BE2C (cell line): ENCODE measurements at regions not wholly inside any gene's neighbourhood (a gene's known extent, or its start where the extent isn't known, plus 50 kb on each side); places are given as distances from the start of the nearest gene placed in this dataset.

Experiments
- DNase-seq: peaks from one replicate; pipeline ENCODE4 v3.0.0-alpha.2; 2020
- H3K27me3 ChIP-seq: fragments of 250-450 bp; sonication (Bioruptor Pico); 2 replicates; pipeline ENCODE4 v1.5.1; 2020; ENCODE audit warnings: mild to moderate bottlenecking
- H3K36me3 ChIP-seq: fragments of 250-450 bp; sonication (Bioruptor Pico); 2 replicates; pipeline ENCODE4 v1.5.1; 2020; ENCODE audit warnings: mild to moderate bottlenecking
- H3K4me1 ChIP-seq: fragments of 250-450 bp; sonication (Bioruptor Pico); 2 replicates; pipeline ENCODE4 v1.5.1; 2020
- H3K4me3 ChIP-seq: 2 replicates; pipeline ENCODE4 v1.5.1; 2011; ENCODE audit warnings: low read depth, low read length
- H3K9me3 ChIP-seq: fragments of 250-450 bp; sonication (Bioruptor Pico); 2 replicates; pipeline ENCODE4 v1.5.1; 2020
- TF ChIP-seq, protein P1 (sequence below): IDR thresholded peaks from 2 replicates; pipeline ENCODE4 v1.5.1; 2012; ENCODE audit warnings: mild to moderate bottlenecking, low read depth, low read length

DNA sequence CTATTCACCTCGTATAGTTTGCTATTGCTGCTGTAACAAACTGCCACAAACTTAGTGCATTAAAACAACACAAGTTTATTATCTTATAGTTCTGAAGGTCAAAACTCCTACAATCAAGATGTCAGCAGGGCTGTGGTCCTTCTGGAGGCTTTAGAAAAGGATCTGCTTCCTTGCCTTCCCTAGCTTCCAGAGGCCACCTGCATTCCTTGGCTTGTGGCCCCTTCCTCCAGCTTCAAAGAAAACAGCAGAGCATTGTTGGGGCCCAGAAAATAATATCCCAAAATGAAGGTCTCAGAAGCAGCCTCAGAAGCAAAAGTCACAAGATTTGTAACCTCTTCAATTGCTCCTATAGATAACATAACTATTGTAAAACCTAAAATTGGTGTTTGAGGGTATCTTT lies 100.6 kb downstream of the HNRNPLL start:
- Histone ChIP-seq H3K4me3 (no peak overlapping the region), H3K4me1 (no peaks in the 10 kb centered on the region; the same call in 1 of the 2 replicates), H3K9me3 (no peaks in the 10 kb centered on the region), H3K36me3 (no peaks in the 10 kb centered on the region), H3K27me3 (no peaks in the 10 kb centered on the region)
- TF ChIP-seq, protein P1, sequence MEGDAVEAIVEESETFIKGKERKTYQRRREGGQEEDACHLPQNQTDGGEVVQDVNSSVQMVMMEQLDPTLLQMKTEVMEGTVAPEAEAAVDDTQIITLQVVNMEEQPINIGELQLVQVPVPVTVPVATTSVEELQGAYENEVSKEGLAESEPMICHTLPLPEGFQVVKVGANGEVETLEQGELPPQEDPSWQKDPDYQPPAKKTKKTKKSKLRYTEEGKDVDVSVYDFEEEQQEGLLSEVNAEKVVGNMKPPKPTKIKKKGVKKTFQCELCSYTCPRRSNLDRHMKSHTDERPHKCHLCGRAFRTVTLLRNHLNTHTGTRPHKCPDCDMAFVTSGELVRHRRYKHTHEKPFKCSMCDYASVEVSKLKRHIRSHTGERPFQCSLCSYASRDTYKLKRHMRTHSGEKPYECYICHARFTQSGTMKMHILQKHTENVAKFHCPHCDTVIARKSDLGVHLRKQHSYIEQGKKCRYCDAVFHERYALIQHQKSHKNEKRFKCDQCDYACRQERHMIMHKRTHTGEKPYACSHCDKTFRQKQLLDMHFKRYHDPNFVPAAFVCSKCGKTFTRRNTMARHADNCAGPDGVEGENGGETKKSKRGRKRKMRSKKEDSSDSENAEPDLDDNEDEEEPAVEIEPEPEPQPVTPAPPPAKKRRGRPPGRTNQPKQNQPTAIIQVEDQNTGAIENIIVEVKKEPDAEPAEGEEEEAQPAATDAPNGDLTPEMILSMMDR, result no peak
- no peak for DNase-seq

DNA sequence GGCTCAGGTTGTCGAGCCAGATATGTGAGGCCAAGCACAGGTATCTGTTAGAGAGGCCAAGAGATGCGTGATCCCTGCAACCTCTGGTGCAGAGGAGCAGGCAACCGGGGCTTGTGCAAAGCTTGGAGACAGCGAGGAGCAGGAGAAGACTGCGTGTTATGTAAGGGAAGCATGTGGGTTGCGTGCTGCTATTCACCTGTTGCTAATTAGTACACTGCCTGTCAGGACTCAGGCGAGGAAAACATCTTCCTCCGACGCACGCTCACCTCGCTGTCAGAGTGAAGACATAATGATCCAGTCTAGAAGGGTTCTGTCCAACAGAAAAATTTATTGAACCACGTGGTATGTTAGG lies 102.5 kb downstream of the HNRNPLL start:
- TF ChIP-seq, protein P1, result no peak
- no peaks in the 10 kb centered on the region for H3K36me3 ChIP-seq
- no peak for DNase-seq
- H3K27me3 ChIP-seq, result no peaks in the 10 kb centered on the region
- H3K4me3 ChIP-seq, result no peak overlapping the region
- H3K9me3 ChIP-seq, result no peaks in the 10 kb centered on the region
- H3K4me1 ChIP-seq, result no peaks in the 10 kb centered on the region; the same call in 1 of the 2 replicates

DNA sequence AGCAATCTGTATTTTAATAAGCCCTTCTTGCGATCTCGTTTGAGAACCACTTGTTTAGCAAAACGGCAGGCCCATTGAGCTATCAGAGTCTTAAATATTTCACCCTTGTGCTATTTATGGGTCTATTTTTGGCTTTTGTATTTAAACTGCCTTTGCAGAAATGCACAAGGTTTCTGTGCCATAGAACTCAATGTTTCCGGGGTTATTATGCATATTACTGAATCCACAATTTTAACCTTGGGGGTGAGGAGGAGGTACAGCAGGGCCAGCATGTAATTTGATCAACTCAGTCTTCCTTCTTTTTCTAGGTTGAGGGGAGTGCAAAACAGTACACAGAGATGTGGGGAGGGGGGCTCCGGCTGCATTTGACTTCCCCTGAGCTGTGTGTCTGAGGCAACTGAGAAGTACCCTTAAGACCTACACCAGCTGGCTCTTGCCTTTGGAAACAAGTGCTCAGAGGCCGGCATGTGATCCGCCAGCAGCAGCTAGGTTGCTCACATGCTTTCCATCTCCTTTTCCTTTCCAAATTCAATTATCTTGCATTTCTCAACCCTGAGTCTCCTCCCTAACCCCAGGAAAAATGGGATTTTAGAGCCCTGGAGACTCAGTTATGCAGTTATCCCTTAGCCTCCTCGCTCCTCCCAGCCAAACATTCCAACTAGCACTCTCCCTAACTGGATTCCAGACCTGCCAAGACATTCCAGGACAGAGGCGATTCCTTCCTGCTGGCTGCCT lies 103.0 kb downstream of the HNRNPLL start:
- H3K4me1 ChIP-seq, result no peaks in the 10 kb centered on the region; the same call in 1 of the 2 replicates
- no peak for DNase-seq
- TF ChIP-seq, protein P1, result no peak
- no peaks in the 10 kb centered on the region for H3K9me3 ChIP-seq
- no peak overlapping the region for H3K4me3 ChIP-seq
- H3K36me3 ChIP-seq, result no peaks in the 10 kb centered on the region
- H3K27me3 ChIP-seq, result no peaks in the 10 kb centered on the region

DNA sequence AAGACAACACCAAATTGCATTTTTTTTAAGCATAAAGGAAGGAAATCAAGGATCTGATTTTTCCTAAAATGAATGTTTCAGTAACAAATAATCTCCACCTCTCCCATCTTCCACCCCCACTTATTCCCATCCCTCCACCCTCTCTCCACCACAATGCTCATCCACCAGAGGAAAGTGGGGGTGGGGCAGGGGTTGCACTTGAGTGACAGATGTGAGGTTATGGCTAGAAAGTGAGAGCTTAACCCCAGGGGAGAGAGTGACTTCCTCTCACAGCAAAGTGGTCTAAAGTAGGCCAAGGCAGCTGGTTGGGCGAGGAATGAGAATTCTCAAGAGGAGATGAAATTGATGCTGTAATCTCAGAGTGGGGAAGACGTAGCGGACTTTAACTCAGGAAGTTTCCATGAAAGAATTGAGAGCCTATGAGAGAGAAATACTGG lies 104.7 kb downstream of the HNRNPLL start:
- no peaks in the 10 kb centered on the region; the same call in 1 of the 2 replicates for H3K4me1 ChIP-seq
- no peak for DNase-seq

DNA sequence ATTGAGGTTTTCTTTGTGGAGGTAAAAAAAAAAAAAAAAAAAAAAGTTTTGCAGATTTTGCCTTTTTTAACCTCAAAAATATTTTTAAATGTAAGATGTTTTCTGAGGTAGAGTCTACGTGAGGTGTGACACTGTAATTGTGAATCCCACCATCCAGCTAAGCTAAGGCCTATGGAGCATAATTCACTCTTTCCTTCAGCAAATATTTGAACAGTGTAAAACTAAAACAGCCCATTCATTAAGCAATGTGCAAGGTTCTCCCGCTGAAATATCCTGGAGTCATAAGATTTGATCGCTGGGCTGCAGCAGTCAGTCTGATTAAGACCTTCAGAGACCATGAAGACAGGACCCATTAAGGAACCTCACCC lies 105.1 kb downstream of the HNRNPLL start:
- DNase-seq, result no peak

More for the DNA sequence above, 104.7 kb downstream of the HNRNPLL start:
- H3K9me3 ChIP-seq, result no peaks in the 10 kb centered on the region
- no peak overlapping the region for H3K4me3 ChIP-seq
- H3K27me3 ChIP-seq, result no peaks in the 10 kb centered on the region
- TF ChIP-seq, protein P1, result no peak
- no peaks in the 10 kb centered on the region for H3K36me3 ChIP-seq

More for the DNA sequence above, 105.1 kb downstream of the HNRNPLL start:
- Histone ChIP-seq H3K27me3 (no peaks in the 10 kb centered on the region), H3K36me3 (no peaks in the 10 kb centered on the region), H3K4me3 (no peak overlapping the region), H3K9me3 (no peaks in the 10 kb centered on the region), H3K4me1 (no peaks in the 10 kb centered on the region; the same call in 1 of the 2 replicates)
- TF ChIP-seq, protein P1, result no peak
